Endothelial cell of umbilical vein (primary cell): ENCODE measurements at regions not wholly inside any gene's neighbourhood (a gene's known extent, or its start where the extent isn't known, plus 50 kb on each side); places are given as distances from the start of the nearest gene placed in this dataset.

ENCODE experiments used
- BruUV-seq: library from RNA; stranded (reverse); fragments of 400-500 nt; replicated peaks from 2 replicates; lab custom pipeline; 2021; lab: Mats Ljungman, UMichigan
- CTCF ChIA-PET: fragments of 300-600, 350-600 bp; sonication (Branson Sonifier 250); formaldehyde crosslinking; loops from one replicate; lab custom pipeline; 2021; ENCODE audit warnings: antibody characterized with exemption, inconsistent platforms; lab: Charles Lee
- POLR2A ChIA-PET: fragments of 300-600, 350-600 bp; sonication (Branson Sonifier 250); formaldehyde crosslinking; loops from one replicate; lab custom pipeline; 2021; ENCODE audit warnings: antibody characterized with exemption, inconsistent platforms; lab: Charles Lee
- DNase-seq: peaks from one replicate; pipeline ENCODE4 v3.0.0-alpha.2; 2011; ENCODE audit warnings: low read depth, low spot score
- FAIRE-seq: peaks from 2 replicates; lab custom pipeline; 2011; peaks lifted over from hg19 to GRCh38; lab: Jason Lieb, UNC
- H2AFZ ChIP-seq: 2 replicates; pipeline ENCODE4 v1.6.0; 2012; ENCODE audit warnings: low read depth, low read length, control low read depth, inconsistent platforms
- H3K27ac ChIP-seq: 2 replicates; pipeline ENCODE4 v1.5.1; 2011; ENCODE audit warnings: low read depth, mild to moderate bottlenecking, control low read depth, low read length, moderate library complexity; ENCODE audit not compliant: insufficient read depth
- H3K27me3 ChIP-seq, 2 experiments: 2 replicates each; pipeline versions ENCODE4 v1.6.0 to v1.6.1; 2011; ENCODE audit warnings: low read length in 2 of 2, mixed read lengths in 1 of 2; ENCODE audit not compliant: control insufficient read depth in 2 of 2, insufficient read depth in 2 of 2
- H3K36me3 ChIP-seq, 2 experiments: 2 replicates in 1 of 2; 3 replicates in 1 of 2; pipeline ENCODE4 v1.5.1; 2011; ENCODE audit warnings: low read length in 2 of 2, mild to moderate bottlenecking in 1 of 2, moderate library complexity in 1 of 2; ENCODE audit not compliant: control insufficient read depth in 2 of 2, insufficient read depth in 2 of 2; ENCODE audit errors: extremely low read depth in 1 of 2
- H3K4me1 ChIP-seq: 3 replicates; pipeline ENCODE4 v1.5.1; 2011; ENCODE audit warnings: mild to moderate bottlenecking, low read length; ENCODE audit not compliant: control insufficient read depth, insufficient read depth; ENCODE audit errors: extremely low read depth
- H3K4me2 ChIP-seq: 2 replicates; pipeline ENCODE4 v1.6.1; 2011; ENCODE audit warnings: low read length, control low read depth, mixed read lengths; ENCODE audit not compliant: insufficient read depth
- H3K4me3 ChIP-seq, 3 experiments: fragments of 200-600 bp in 1 of 3; sonication (generic), shearing (Covaris generic) in 1 of 3; replicated peaks in 1 of 3; 2 replicates each; pipeline ENCODE4 v1.5.1; 2011 to 2016; ENCODE audit warnings: control low read depth in 3 of 3, low read length in 3 of 3, mild to moderate bottlenecking in 2 of 3, inconsistent platforms in 1 of 3, low read depth in 1 of 3, moderate library complexity in 1 of 3; ENCODE audit not compliant: insufficient read depth in 1 of 3
- H3K79me2 ChIP-seq: 2 replicates; pipeline ENCODE4 v1.6.0; 2012; ENCODE audit warnings: low read length, inconsistent platforms; ENCODE audit not compliant: control insufficient read depth, insufficient read depth
- H3K9ac ChIP-seq: replicated peaks from 2 replicates; pipeline ENCODE3; 2011; ENCODE audit warnings: low read length, control low read depth; ENCODE audit not compliant: insufficient read depth; ENCODE audit errors: extremely low read depth
- H3K9me1 ChIP-seq: replicated peaks from 3 replicates; pipeline ENCODE4 v1.6.0; 2011; ENCODE audit warnings: mild to moderate bottlenecking, low read length; ENCODE audit not compliant: control insufficient read depth, insufficient read depth; ENCODE audit errors: extremely low read depth
- H3K9me3 ChIP-seq: replicated peaks from 2 replicates; pipeline ENCODE4 v1.5.1; 2012; ENCODE audit warnings: low read length, inconsistent platforms; ENCODE audit not compliant: control insufficient read depth, insufficient read depth
- H4K20me1 ChIP-seq: replicated peaks from 2 replicates; pipeline ENCODE3; 2011; ENCODE audit warnings: mild to moderate bottlenecking, low read length; ENCODE audit not compliant: control insufficient read depth, insufficient read depth; ENCODE audit errors: extremely low read depth
- CTCF ChIP-seq, 2 donors: IDR thresholded peaks; 1 replicate in 1 of 2; 2 replicates in 1 of 2; pipeline ENCODE4 v1.5.1; 2011; ENCODE audit warnings: low read length in 2 of 2, mild to moderate bottlenecking in 2 of 2, moderate library complexity in 2 of 2, control low read depth in 1 of 2, inconsistent platforms in 1 of 2, low read depth in 1 of 2; ENCODE audit not compliant: insufficient read depth in 1 of 2; ENCODE audit errors: extremely low read depth in 1 of 2
- EZH2 ChIP-seq: IDR thresholded peaks from 2 replicates; pipeline ENCODE4 v1.6.1; 2012; ENCODE audit warnings: borderline replicate concordance, low read depth, mild to moderate bottlenecking, moderate library complexity, low read length, inconsistent platforms; ENCODE audit not compliant: severe bottlenecking
- FOS ChIP-seq: IDR thresholded peaks from 2 replicates; pipeline ENCODE4 v1.6.1; 2011; ENCODE audit warnings: mild to moderate bottlenecking, low read length, moderate library complexity, borderline replicate concordance; ENCODE audit not compliant: insufficient read depth
- GATA2 ChIP-seq: IDR thresholded peaks from 2 replicates; pipeline ENCODE4 v1.7.0; 2011; ENCODE audit warnings: low read depth, mild to moderate bottlenecking, moderate library complexity, mixed read lengths, low read length; ENCODE audit not compliant: insufficient read length, insufficient read depth
- JUN ChIP-seq: IDR thresholded peaks from 2 replicates; pipeline ENCODE4 v1.6.1; 2011; ENCODE audit warnings: borderline replicate concordance, low read depth; ENCODE audit not compliant: insufficient read length, insufficient read depth
- MAX ChIP-seq: IDR thresholded peaks from 2 replicates; pipeline ENCODE4 v1.6.1; 2011; ENCODE audit not compliant: insufficient read depth, insufficient read length
- MYC ChIP-seq: IDR thresholded peaks from one replicate; pipeline ENCODE4 v1.6.1; 2011; ENCODE audit warnings: mild to moderate bottlenecking, low read depth, low read length
- POLR2A ChIP-seq: IDR thresholded peaks from 2 replicates; pipeline ENCODE4 v1.6.1; 2012; ENCODE audit warnings: low read depth, mild to moderate bottlenecking, control low read depth, low read length
- POLR2AphosphoS5 ChIP-seq: IDR thresholded peaks from 2 replicates; pipeline ENCODE4 v1.6.1; 2012; ENCODE audit warnings: low read depth, mild to moderate bottlenecking, control low read depth, low read length, moderate library complexity; ENCODE audit not compliant: insufficient read depth
- dilution Hi-C: fragments of 300-500 bp; cut with MboI; formaldehyde crosslinking; loops from one replicate; pipeline ENCODE4 v1.15.0; 2019; ENCODE audit warnings: low sequenced_read_pairs; ENCODE audit not compliant: extremely low pct_ligation_motif_present
- intact Hi-C: fragments of 100-400 bp; cut with micrococcal nuclease; formaldehyde crosslinking; loops from one replicate; pipeline ENCODE4 v1.10.0; 2022

GRCh38 chr13:73998631-73999030 lies 135.6 kb downstream of the KLF12 start:
- no peak overlapping the region for H3K4me2 ChIP-seq
- H3K27ac ChIP-seq: no peak overlapping the region
- ChIA-PET CTCF (no interaction called here), POLR2A (no interaction called here)
- no peaks in the 10 kb centered on the region for H4K20me1 ChIP-seq
- H3K36me3 ChIP-seq: peaks cover 0 to 2% of the 10 kb centered on the region in 2 experiments
- H3K4me1 ChIP-seq: no peaks in the 10 kb centered on the region
- no TSS peak for BruUV-seq
- peaks cover 6% of the 10 kb centered on the region for H3K79me2 ChIP-seq
- H2AFZ ChIP-seq: no peak overlapping the region
- no peak for DNase-seq
- dilution Hi-C loops (no loop called here), intact Hi-C loops (no loop called here)
- H3K27me3 ChIP-seq: no peaks in the 10 kb centered on the region
- no peaks in the 10 kb centered on the region for H3K9me1 ChIP-seq
- FAIRE-seq: no peak
- H3K9me3 ChIP-seq: no peaks in the 10 kb centered on the region
- H3K4me3 ChIP-seq: no peak overlapping the region
- no peak overlapping the region for H3K9ac ChIP-seq
- TF ChIP-seq POLR2A (no peak), POLR2AphosphoS5 (no peak), GATA2 (no peak), MAX (no peak), CTCF (IDR thresholded peaks at IDR 0.05; ENCODE audit: extremely low read depth in 1 of 2, insufficient read depth in 1 of 2, low read depth in 1 of 2, low read length in 2 of 2) (no peak), EZH2 (no peak), JUN (no peak), FOS (no peak), MYC (no peak)
